ENCODE measurements at regions not wholly inside any gene's neighbourhood (a gene's known extent, or its start where the extent isn't known, plus 50 kb on each side); places are given as distances from the start of the nearest gene placed in this dataset.
"Not testable (repeated sequence)": the region's sequence is repeated elsewhere in the genome, so short reads cannot be mapped to it uniquely, and the experiment has no call there.

- no peak overlapping the region for H4K8ac ChIP-seq (replicated peaks; ENCODE audit: insufficient read length, low read depth, low read length)
- no peak overlapping the region for H4K5ac ChIP-seq (ENCODE audit: insufficient read length, low read depth, low read length)
- no peaks in the 10 kb centered on the region for H3K4me1 ChIP-seq (ENCODE audit: insufficient read depth, low read length)
- H3K9ac ChIP-seq (ENCODE audit: extremely low read depth, insufficient read length, low read length): no peak overlapping the region
- no peaks in the 10 kb centered on the region for H3K9me3 ChIP-seq (ENCODE audit: control insufficient read depth, low read depth, low read length)
- Mint-ChIP-seq H3K4me1 (no peaks in the 10 kb centered on the region), H3K27ac (no peak overlapping the region), H3K9me3 (peaks cover 0 to under 1% of the 10 kb centered on the region in 2 experiments; a peak in 1 of 5 replicates), H3K36me3 (ENCODE audit: insufficient read depth in 1 of 3, low read depth in 3 of 3) (no peaks in the 10 kb centered on the region), H3K27me3 (ENCODE audit: low read depth) (no peaks in the 10 kb centered on the region), H3K4me3 (no peak overlapping the region)
- no peak overlapping the region for H3K56ac ChIP-seq (ENCODE audit: insufficient read length, low read depth, low read length)
- no peak overlapping the region for H3K4ac ChIP-seq (ENCODE audit: low read depth, low read length)
- H2BK15ac ChIP-seq (ENCODE audit: low read depth, low read length): no peak overlapping the region
- no peak overlapping the region for H2BK5ac ChIP-seq (ENCODE audit: insufficient read length, low read length)
- WGBS (ENCODE audit: extremely low coverage, insufficient read length, low lambda C conversion rate): no CpG with 5 or more reads among the region's 4 CpGs
- no peak overlapping the region for H3K18ac ChIP-seq (ENCODE audit: insufficient read length, low read depth, low read length)
- H3K4me2 ChIP-seq (ENCODE audit: insufficient read depth, insufficient read length, low read length): no peak overlapping the region
- H4K20me1 ChIP-seq (ENCODE audit: control insufficient read depth, insufficient read depth, insufficient read length): no peaks in the 10 kb centered on the region
- no peak overlapping the region for H3K27ac ChIP-seq (ENCODE audit: insufficient read length, low read depth, low read length)
- H3K23me2 ChIP-seq (ENCODE audit: insufficient read length, low read depth, low read length, poor library complexity, severe bottlenecking): no peaks in the 10 kb centered on the region
- DNase-seq: no peak
- H2AK5ac ChIP-seq (ENCODE audit: insufficient read length, low read length): no peak overlapping the region
- no peak overlapping the region for H2AFZ ChIP-seq (ENCODE audit: low read length)
- TF ChIP-seq CTCF (conservative IDR thresholded peaks at IDR 0.05): no peak
- no peak overlapping the region for H3T11ph ChIP-seq (ENCODE audit: low read length)
- H3K79me2 ChIP-seq (ENCODE audit: insufficient read depth, low read length): no peaks in the 10 kb centered on the region
- no peak overlapping the region for H2BK20ac ChIP-seq (ENCODE audit: low read depth, low read length, poor library complexity, severe bottlenecking)
- no peak overlapping the region for H3K14ac ChIP-seq (ENCODE audit: insufficient read depth, low read length)
- no peak overlapping the region for H2BK120ac ChIP-seq (ENCODE audit: low read depth, low read length, poor library complexity, severe bottlenecking)
- no peaks in the 10 kb centered on the region for H3K79me1 ChIP-seq (ENCODE audit: insufficient read depth, low read depth, low read length, poor library complexity, severe bottlenecking)
- no peak overlapping the region for H4K91ac ChIP-seq (ENCODE audit: insufficient read length, low read depth, low read length)
- H2BK12ac ChIP-seq (ENCODE audit: insufficient read length, low read depth, low read length): no peak overlapping the region
- H3K23ac ChIP-seq (ENCODE audit: insufficient read length, low read depth, low read length): no peak overlapping the region
- no peaks in the 10 kb centered on the region for H3K27me3 ChIP-seq (ENCODE audit: insufficient read depth, low read length)
Observed at GRCh38 chr10:33963729-33964128, 629.3 kb upstream of the NRP1 start.

- H3K4me2 ChIP-seq (ENCODE audit: insufficient read depth, insufficient read length, low read length); H3K79me1 ChIP-seq (ENCODE audit: insufficient read depth, low read depth, low read length, poor library complexity, severe bottlenecking); H3K9me3 ChIP-seq (ENCODE audit: control insufficient read depth, low read depth, low read length); H3K27me3 Mint-ChIP-seq (ENCODE audit: low read depth); H3K18ac ChIP-seq (ENCODE audit: insufficient read length, low read depth, low read length); H3K27ac ChIP-seq (ENCODE audit: insufficient read length, low read depth, low read length); H3K23ac ChIP-seq (ENCODE audit: insufficient read length, low read depth, low read length); H3K4me1 Mint-ChIP-seq; H2BK20ac ChIP-seq (ENCODE audit: low read depth, low read length, poor library complexity, severe bottlenecking); H2AFZ ChIP-seq (ENCODE audit: low read length); H3K56ac ChIP-seq (ENCODE audit: insufficient read length, low read depth, low read length); H3K9ac ChIP-seq (ENCODE audit: extremely low read depth, insufficient read length, low read length); H3T11ph ChIP-seq (ENCODE audit: low read length); H3K79me2 ChIP-seq (ENCODE audit: insufficient read depth, low read length); H3K36me3 Mint-ChIP-seq (ENCODE audit: insufficient read depth in 1 of 3, low read depth in 3 of 3); H3K27me3 ChIP-seq (ENCODE audit: insufficient read depth, low read length); H3K4ac ChIP-seq (ENCODE audit: low read depth, low read length); H3K14ac ChIP-seq (ENCODE audit: insufficient read depth, low read length); H3K4me3 Mint-ChIP-seq; H2AK5ac ChIP-seq (ENCODE audit: insufficient read length, low read length); H3K27ac Mint-ChIP-seq; H3K23me2 ChIP-seq (ENCODE audit: insufficient read length, low read depth, low read length, poor library complexity, severe bottlenecking); H2BK5ac ChIP-seq (ENCODE audit: insufficient read length, low read length); DNase-seq; H2BK120ac ChIP-seq (ENCODE audit: low read depth, low read length, poor library complexity, severe bottlenecking); H4K5ac ChIP-seq (ENCODE audit: insufficient read length, low read depth, low read length); H4K8ac ChIP-seq (replicated peaks; ENCODE audit: insufficient read length, low read depth, low read length); H4K20me1 ChIP-seq (ENCODE audit: control insufficient read depth, insufficient read depth, insufficient read length); H2BK12ac ChIP-seq (ENCODE audit: insufficient read length, low read depth, low read length); H2BK15ac ChIP-seq (ENCODE audit: low read depth, low read length); H4K91ac ChIP-seq (ENCODE audit: insufficient read length, low read depth, low read length); H3K4me1 ChIP-seq (ENCODE audit: insufficient read depth, low read length): not testable (repeated sequence)
- no CpG with 5 or more reads among the region's 4 CpGs for WGBS (ENCODE audit: extremely low coverage, insufficient read length, low lambda C conversion rate)
- peaks cover 9 to 11% of the 10 kb centered on the region in 2 experiments; a peak in 3 of 5 replicates for H3K9me3 Mint-ChIP-seq
Observed at GRCh38 chr10:33956322-33956721, 621.9 kb upstream of the NRP1 start.

All from H9 (cell line).